ENCODE measurements at regions not wholly inside any gene's neighbourhood (a gene's known extent, or its start where the extent isn't known, plus 50 kb on each side); places are given as distances from the start of the nearest gene placed in this dataset.

GRCh38 chr3:20878691-20879090 lies 692.7 kb upstream of the SGO1 start:
- no peak for TF ChIP-seq EZH2 (IDR thresholded peaks at IDR 0.05; ENCODE audit: borderline replicate concordance, control insufficient read depth, low read depth, low read length)
- TF ChIP-seq GABPA (IDR thresholded peaks at IDR 0.05; ENCODE audit: low read depth): no peak
- TF ChIP-seq CHD2 (IDR thresholded peaks at IDR 0.05; ENCODE audit: borderline replicate concordance, low read depth, low read length): no peak
- no peak for TF ChIP-seq SMAD1 (IDR thresholded peaks at IDR 0.05; ENCODE audit: low read depth, partially characterized antibody)
- no peak for TF ChIP-seq RAD21 (IDR thresholded peaks at IDR 0.05; ENCODE audit: insufficient read depth, low read depth, low read length)
